ENCODE measurements at regions not wholly inside any gene's neighbourhood (a gene's known extent, or its start where the extent isn't known, plus 50 kb on each side); places are given as distances from the start of the nearest gene placed in this dataset.

DNA sequence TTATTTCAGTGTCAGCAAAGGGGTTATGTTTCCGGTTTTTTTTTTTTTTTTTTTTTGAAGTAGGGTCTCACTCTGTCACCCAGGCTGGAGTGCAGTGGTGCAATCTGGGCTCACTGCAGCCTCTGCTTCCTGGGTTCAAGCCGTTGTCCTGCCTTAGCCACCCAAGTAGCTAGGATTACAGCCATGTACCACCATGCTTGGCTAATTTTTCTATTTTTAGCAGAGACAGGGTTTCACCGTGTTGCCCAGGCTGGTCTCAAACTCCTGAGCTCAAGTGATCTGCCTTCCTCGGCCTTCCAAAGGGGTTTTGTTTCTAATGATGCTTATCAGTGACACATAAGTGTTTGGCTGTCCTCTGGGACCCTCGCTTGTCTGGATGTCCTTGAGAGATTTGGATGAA is 235.7 kb upstream of the C2CD4B start:
- TF ChIP-seq, protein P1, sequence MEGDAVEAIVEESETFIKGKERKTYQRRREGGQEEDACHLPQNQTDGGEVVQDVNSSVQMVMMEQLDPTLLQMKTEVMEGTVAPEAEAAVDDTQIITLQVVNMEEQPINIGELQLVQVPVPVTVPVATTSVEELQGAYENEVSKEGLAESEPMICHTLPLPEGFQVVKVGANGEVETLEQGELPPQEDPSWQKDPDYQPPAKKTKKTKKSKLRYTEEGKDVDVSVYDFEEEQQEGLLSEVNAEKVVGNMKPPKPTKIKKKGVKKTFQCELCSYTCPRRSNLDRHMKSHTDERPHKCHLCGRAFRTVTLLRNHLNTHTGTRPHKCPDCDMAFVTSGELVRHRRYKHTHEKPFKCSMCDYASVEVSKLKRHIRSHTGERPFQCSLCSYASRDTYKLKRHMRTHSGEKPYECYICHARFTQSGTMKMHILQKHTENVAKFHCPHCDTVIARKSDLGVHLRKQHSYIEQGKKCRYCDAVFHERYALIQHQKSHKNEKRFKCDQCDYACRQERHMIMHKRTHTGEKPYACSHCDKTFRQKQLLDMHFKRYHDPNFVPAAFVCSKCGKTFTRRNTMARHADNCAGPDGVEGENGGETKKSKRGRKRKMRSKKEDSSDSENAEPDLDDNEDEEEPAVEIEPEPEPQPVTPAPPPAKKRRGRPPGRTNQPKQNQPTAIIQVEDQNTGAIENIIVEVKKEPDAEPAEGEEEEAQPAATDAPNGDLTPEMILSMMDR (conservative IDR thresholded peaks at IDR 0.05 in 1 of 2, IDR thresholded peaks at IDR 0.05 in 1 of 2; ENCODE audit: low read depth in 1 of 2, low read length in 2 of 2): no peak
- TF ChIP-seq EZH2 (IDR thresholded peaks at IDR 0.05; ENCODE audit: low read length, missing control alignments): no peak

Measured in fibroblast of lung (primary cell).